GM21367 (cell line): ENCODE measurements at regions not wholly inside any gene's neighbourhood (a gene's known extent, or its start where the extent isn't known, plus 50 kb on each side); places are given as distances from the start of the nearest gene placed in this dataset.
A peak's percentile ranks its signal among the peaks of the same experiment; 100 is the strongest.
"Not testable (repeated sequence)": the region's sequence is repeated elsewhere in the genome, so short reads cannot be mapped to it uniquely, and the experiment has no call there.

Experiments used
- ATAC-seq: cut with Tn5 transposase; IDR thresholded peaks from one replicate; pipeline ENCODE4 v1.9.1; 2021; ENCODE audit not compliant: unreplicated experiment

DNA sequence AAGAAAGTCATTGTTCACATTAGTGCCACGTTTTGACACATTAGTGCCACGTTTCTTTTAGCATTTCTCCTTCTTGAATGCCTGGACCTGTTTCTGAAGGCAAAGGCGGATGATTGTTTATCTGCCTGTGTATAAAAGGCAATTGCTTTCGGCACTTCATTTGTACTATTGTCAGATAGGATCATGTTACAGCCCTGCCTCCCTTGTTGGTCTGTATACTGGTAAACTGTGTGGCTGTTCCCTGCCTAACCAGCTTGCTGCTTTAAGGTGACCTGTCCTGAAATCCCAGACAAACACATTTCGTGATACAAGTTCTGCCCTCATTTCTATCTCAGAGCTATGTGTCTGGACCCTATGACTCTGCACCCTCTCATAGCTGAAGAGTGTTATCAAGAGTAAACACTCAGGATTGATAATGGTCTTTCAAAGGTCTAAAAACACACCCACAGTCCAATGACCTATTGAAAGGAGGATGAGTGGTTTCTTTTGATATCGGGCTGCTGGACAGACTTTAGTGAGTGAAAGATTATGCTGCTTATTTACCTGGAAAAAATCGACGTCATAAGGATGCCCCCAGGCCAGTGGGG is 276.3 kb upstream of the MCTP2 start:
- no peak for ATAC-seq

- ATAC-seq: no peak
Measured at GRCh38 chr15:93948726-93949125, 282.6 kb upstream of the MCTP2 start.

- ATAC-seq: no peak
Measured at GRCh38 chr15:93943586-93943985, 287.8 kb upstream of the MCTP2 start.

GRCh38 chr15:93942269-93942694 is 289.1 kb upstream of the MCTP2 start:
- ATAC-seq: no peak

- no peak for ATAC-seq
Measured at GRCh38 chr15:93941697-93942096, 289.7 kb upstream of the MCTP2 start.

DNA sequence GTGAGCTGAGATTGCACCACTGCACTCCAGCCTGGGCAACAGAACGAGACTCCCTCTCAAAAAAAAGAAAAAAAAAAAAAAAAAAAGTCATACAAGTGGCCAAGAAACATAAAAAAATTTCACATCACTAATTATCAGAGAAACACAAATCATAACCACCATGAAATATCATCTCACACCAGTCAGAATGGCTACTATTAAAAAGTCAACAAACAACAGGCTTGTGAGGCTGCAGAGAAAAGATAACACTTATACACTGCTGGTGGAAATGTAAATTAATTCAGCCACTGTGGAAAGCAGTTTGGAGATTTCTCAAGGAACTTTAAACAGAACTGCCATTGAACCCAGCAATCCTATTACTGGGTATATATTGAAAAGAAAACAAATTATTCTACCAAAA is 291.1 kb upstream of the MCTP2 start:
- ATAC-seq: no peak

DNA sequence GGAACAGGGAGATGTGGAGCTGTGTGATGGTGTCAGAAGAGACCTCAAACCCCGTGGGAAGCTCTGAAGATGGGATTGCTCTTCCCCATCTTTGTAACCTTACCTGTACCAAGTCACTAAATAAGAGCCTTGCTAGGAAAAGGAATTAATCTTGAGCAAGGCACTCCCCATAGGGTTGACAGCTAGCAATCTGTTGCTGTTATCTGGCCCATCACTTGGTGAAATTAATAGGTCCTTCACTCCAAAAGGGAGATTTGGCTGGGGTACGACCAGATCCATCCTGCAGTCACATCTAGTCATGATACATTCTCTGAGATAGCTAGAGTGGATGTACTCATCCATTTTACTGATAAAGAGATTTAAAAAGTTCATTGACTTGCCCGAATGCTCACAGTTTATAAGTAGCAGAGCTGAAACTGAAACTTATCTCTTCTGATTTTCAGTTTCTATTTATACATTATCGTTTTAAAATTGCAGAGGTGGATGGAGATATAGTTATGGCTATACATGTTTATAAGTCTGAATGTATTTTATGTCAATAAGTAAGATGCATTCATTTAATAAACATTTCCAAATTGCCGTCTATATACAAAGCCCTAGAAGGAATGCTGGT is 299.1 kb upstream of the MCTP2 start:
- ATAC-seq: peak; percentile 93

GRCh38 chr15:93929375-93930094 is 301.8 kb upstream of the MCTP2 start:
- no peak for ATAC-seq

DNA sequence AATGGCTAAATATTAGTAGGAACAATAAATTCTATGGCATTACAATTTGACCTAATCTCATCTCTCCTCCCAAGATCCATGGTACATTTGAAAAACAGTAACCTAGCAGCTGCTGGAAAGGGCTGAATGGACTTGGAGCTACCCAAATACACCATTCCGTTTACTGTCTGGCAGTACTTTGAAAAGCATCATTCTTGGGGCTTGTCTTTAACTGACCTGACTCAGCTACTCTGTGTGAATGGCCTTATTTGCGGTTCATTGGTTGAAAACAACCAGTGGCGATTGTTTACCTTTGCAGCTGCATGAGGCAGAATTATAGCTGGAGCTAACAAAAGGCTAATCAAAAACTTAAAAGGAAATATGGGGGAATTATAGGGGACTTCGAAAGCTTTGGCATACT is 311.2 kb upstream of the MCTP2 start:
- no peak for ATAC-seq

DNA sequence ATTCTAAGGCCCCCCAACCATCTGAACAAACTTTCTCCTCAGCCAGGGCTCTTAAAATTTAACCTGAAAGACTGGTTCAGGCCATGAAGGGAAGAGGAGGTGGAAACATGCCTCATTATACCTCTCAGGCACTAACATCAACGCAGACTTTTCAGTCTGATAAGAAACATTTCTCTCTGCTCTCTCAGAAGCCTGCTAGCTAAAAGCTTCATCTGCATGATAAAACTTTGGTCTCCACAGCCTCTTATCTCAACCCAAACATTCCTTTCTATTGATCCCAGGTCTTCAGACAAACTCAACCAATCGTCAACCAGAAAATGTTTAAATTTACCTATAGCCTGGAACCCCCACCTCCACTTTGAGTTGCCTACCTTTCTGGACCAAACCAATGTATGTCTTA is 312.6 kb upstream of the MCTP2 start:
- ATAC-seq: not testable (repeated sequence)

DNA sequence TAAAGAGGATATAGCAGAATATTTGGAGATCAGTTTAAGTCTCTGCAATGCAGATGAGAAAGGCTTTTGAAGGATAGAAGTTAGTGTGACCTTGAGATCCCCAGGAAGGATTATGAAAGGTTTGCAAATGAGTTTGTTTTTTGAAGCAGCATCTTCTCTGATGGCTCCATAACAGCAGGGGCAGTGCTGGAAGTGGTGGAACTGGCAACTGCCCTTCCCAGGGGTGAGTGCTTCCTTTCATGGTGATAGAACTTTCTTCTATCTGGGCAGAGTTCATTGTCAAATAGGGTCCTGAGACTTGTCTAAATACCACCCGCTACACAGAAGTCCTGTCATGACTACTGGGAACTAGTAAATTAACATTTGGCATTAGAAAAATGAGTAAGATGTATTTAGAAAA is 314.2 kb upstream of the MCTP2 start:
- ATAC-seq: no peak

- no peak for ATAC-seq
Measured at GRCh38 chr15:93913871-93914270, 317.5 kb upstream of the MCTP2 start.

DNA sequence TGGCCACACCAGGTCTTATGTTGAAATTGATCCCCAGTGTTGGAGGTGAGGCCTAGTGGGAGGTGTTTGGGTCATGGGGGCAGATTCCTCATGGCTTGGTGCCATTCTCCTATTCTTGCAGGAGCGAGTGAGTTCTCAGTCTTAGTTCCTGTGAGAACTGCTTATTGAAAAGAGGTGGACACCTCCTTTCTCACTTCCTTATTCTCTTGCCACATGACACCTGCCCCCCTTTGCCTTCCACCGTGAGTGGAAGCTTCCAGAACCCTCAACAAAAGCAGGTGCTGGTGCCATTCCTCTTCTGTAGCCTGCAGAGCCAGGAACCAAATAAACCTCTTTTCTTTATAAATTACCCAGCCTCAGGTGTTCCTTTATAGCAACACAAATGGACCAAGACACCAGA is 318.1 kb upstream of the MCTP2 start:
- ATAC-seq: peak; percentile 77

DNA sequence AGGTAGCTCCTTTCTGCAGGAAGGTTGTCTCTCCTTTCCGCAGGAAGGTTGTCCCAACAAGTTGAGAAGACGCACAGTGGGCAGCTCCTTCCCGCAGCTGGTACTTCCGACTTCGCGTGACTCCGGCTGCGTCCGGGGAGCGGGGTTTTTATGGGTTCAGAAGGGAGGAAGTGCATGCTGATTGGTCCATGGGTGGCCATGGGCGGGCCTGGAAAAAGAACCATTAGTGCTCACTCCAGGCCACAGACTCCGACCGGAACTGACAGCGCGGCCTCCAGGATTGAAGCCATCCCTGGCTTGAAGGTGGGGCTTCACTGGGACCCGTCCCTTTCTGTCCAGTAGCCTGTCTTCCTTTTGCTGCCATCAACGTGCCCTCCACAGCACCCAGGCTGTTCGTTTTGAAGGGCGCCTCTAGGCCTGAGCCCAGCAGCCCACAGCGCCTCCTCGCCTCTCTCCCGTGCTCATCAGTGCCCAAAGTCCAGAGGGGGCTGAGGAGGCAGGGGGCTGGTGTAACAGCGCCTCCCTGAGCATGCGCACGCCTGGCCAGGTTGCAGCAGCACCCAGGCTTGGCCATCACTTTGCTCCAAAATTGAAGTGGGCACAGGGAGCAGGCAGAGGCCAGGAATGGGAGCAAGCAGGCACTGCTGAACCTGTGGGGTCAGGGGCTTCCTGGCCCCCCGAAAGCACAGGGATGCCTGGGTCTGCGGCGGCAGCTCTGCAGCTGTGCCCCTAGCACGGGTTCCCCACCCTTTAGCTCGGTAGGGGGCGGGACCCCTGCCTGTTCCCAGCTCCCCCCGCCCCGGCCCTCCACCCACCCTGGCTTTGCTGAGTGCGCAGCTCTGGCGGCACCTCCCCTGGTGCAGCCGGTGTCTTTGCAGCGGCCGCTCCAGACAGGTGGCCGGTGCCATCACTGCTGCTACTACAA is 330.6 kb upstream of the MCTP2 start:
- no peak for ATAC-seq

DNA sequence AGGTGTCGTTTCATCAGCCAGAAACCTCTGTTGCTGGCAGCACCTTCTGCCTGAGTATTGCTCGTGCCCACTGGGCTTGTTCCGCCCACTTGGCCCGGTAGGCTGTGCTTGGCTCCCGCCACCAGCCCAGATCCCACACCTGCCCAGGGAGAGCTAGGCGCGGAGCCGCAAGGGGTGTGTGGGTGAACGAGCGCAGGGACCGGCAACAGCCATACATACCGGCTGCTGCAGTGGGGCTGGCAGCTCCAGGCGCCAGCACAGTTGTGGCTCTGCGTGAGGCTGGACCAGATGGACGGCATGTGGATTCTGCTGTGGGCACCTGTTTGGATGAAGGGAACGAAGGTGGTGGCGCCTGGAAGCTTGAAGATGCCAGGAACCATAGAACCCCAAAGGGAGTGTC is 331.5 kb upstream of the MCTP2 start:
- ATAC-seq: no peak

- ATAC-seq: no peak
Measured at GRCh38 chr15:93897377-93897776, 334.0 kb upstream of the MCTP2 start.

- ATAC-seq: no peak
Measured at GRCh38 chr15:93895976-93896770, 335.2 kb upstream of the MCTP2 start.

DNA sequence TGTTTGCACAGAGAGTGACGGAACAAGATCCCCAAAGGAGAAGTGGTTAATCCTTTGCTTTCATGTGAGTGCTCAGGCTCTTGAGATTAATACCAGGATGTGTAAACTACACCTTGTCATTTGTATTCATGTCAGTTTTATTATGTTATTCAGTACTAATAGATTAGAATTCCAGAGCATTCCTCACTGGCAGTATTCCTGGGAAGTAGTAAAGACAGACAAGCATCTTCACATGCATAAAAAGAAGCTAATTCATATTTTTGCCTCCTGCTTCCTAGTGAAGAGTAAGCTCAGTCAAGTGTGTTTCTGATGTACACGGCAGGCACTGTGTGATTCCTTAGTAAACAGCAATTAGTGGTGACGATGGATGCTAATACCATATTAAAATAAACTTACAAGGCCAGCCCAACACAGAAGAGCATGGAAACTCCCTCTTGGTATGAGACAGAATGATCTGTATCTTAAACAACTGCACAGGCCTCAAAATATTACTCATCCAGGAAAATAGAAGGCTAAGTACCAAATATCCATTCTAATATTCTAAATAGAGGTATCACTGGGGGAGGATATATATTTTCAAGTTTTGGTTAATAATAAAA is 336.8 kb upstream of the MCTP2 start:
- no peak for ATAC-seq

- ATAC-seq: no peak
Measured at GRCh38 chr15:93887151-93887550, 344.2 kb upstream of the MCTP2 start.

DNA sequence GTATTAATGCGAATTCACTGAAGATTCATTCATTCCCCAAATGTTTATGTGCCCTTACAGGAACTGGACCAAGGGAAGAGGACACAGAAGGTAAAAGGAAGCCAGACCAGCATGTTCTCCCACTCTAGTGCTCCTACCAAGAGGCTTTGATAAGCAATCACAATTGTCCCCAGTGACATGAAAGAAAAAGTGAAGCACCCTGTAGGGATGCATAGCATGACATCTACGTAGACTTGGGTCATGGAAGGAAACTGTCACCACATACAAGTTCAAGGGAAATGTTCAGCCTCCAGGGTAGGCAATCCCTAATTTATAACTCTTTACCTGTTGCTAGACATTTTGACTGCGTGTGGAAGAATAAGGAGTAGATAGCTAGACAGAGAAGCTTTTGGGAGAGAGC is 348.6 kb upstream of the MCTP2 start:
- no peak for ATAC-seq
